ENCODE measurements at regions not wholly inside any gene's neighbourhood (a gene's known extent, or its start where the extent isn't known, plus 50 kb on each side); places are given as distances from the start of the nearest gene placed in this dataset.

GRCh38 chr2:129059476-129059875 lies 740.8 kb upstream of the HS6ST1 start:
- no peak for DNase-seq

- no peak for DNase-seq
These were observed 742.6 kb upstream of the HS6ST1 start for GRCh38 chr2:129061069-129061768.

- DNase-seq = no peak
These were observed 743.1 kb upstream of the HS6ST1 start for GRCh38 chr2:129061769-129062121.

- DNase-seq = no peak
These were observed 743.7 kb upstream of the HS6ST1 start for GRCh38 chr2:129062146-129062912.

GRCh38 chr2:129067070-129067469 lies 748.4 kb upstream of the HS6ST1 start:
- DNase-seq = no peak

- no peak for DNase-seq
These were observed 749.3 kb upstream of the HS6ST1 start for GRCh38 chr2:129067953-129068352.

GRCh38 chr2:129068543-129068942 lies 749.9 kb upstream of the HS6ST1 start:
- no peak for DNase-seq

GRCh38 chr2:129069875-129070594 lies 751.4 kb upstream of the HS6ST1 start:
- DNase-seq = no peak

GRCh38 chr2:129070663-129071062 lies 752.0 kb upstream of the HS6ST1 start:
- DNase-seq = no peak

GRCh38 chr2:129071531-129071930 lies 752.9 kb upstream of the HS6ST1 start:
- no peak for DNase-seq

GRCh38 chr2:129074298-129074920 lies 755.7 kb upstream of the HS6ST1 start:
- DNase-seq = no peak

- DNase-seq = no peak
These were observed 759.9 kb upstream of the HS6ST1 start for GRCh38 chr2:129078548-129078947.

GRCh38 chr2:129080715-129081476 lies 762.2 kb upstream of the HS6ST1 start:
- DNase-seq = no peak

- DNase-seq = no peak
These were observed 766.7 kb upstream of the HS6ST1 start for GRCh38 chr2:129085386-129085785.

GRCh38 chr2:129087133-129087813 lies 768.6 kb upstream of the HS6ST1 start:
- DNase-seq = no peak

GRCh38 chr2:129091620-129092019 lies 773.0 kb upstream of the HS6ST1 start:
- no peak for DNase-seq

GRCh38 chr2:129092956-129093355 lies 774.3 kb upstream of the HS6ST1 start:
- DNase-seq = no peak

- DNase-seq = no peak
These were observed 782.5 kb upstream of the HS6ST1 start for GRCh38 chr2:129101186-129101585.

GRCh38 chr2:129103936-129104878 lies 785.5 kb upstream of the HS6ST1 start:
- DNase-seq = no peak

- no peak for DNase-seq
These were observed 793.5 kb upstream of the HS6ST1 start for GRCh38 chr2:129112181-129112580.

GRCh38 chr2:129113776-129114175 lies 795.1 kb upstream of the HS6ST1 start:
- DNase-seq = no peak

Data from CD4-positive, alpha-beta T cell treated with Interferon gamma for 1 hour (primary cell).